Duodenal mucosa (tissue), 2 donors: ENCODE measurements at regions not wholly inside any gene's neighbourhood (a gene's known extent, or its start where the extent isn't known, plus 50 kb on each side); places are given as distances from the start of the nearest gene placed in this dataset.

ENCODE experiments used
- H3K27ac ChIP-seq: one replicate; pipeline ENCODE4 v1.7.0; 2013; ENCODE audit warnings: low read depth, low read length
- H3K27me3 ChIP-seq, 2 donors: one replicate each; pipeline ENCODE4 v1.7.0; 2013; ENCODE audit warnings: low read length in 2 of 2, control low read depth in 1 of 2; ENCODE audit not compliant: insufficient read depth in 2 of 2, control insufficient read depth in 1 of 2
- H3K36me3 ChIP-seq, 2 donors: one replicate each; pipeline ENCODE4 v1.7.0; 2013; ENCODE audit warnings: low read length in 2 of 2, control low read depth in 1 of 2; ENCODE audit not compliant: insufficient read depth in 2 of 2, control insufficient read depth in 1 of 2
- H3K4me1 ChIP-seq, 2 donors: one replicate each; pipeline ENCODE4 v1.7.0; 2013; ENCODE audit warnings: low read length in 2 of 2, control low read depth in 1 of 2; ENCODE audit not compliant: insufficient read depth in 2 of 2, control insufficient read depth in 1 of 2
- H3K4me3 ChIP-seq, 2 donors: one replicate each; pipeline ENCODE4 v1.7.0; 2013; ENCODE audit warnings: low read length in 2 of 2, low read depth in 1 of 2
- H3K9ac ChIP-seq, 2 donors: one replicate each; pipeline ENCODE4 v1.7.0; 2013; ENCODE audit warnings: low read length in 2 of 2, low read depth in 1 of 2
- H3K9me3 ChIP-seq, 2 donors: one replicate each; pipeline ENCODE4 v1.7.0; 2013; ENCODE audit warnings: low read length in 2 of 2, control low read depth in 1 of 2; ENCODE audit not compliant: control insufficient read depth in 1 of 2

- Histone ChIP-seq H3K4me1 (no peaks in the 10 kb centered on the region), H3K4me3 (no peak overlapping the region), H3K27me3 (no peaks in the 10 kb centered on the region), H3K9ac (no peak overlapping the region), H3K9me3 (no peaks in the 10 kb centered on the region), H3K27ac (no peak overlapping the region), H3K36me3 (no peaks in the 10 kb centered on the region)
These were observed 199.8 kb downstream of the SQOR start for GRCh38 chr15:45834622-45835021.

DNA sequence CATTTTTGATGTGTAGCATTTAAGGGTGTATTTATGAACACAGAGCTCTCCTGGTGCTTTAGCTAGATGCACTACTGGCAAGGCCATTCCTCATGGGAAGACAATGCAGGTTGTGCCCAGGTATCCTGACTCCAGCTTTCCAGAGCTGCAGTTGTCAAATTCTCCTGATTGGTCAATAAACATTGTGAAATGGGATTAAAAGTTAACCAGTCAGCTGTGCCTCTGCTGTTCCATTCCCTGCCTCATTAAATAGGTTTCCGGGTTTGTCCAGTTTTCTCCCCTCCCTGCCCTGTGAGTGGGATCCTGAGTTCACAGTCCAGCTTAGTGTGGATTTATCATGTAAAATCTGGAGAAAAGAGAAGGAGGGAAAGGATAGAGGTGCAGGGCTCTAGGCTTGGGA, 207.3 kb downstream of the SQOR start:
- Histone ChIP-seq H3K4me1 (no peaks in the 10 kb centered on the region), H3K27ac (no peak overlapping the region), H3K9me3 (no peaks in the 10 kb centered on the region), H3K36me3 (no peaks in the 10 kb centered on the region), H3K27me3 (no peaks in the 10 kb centered on the region), H3K9ac (no peak overlapping the region), H3K4me3 (no peak overlapping the region)

DNA sequence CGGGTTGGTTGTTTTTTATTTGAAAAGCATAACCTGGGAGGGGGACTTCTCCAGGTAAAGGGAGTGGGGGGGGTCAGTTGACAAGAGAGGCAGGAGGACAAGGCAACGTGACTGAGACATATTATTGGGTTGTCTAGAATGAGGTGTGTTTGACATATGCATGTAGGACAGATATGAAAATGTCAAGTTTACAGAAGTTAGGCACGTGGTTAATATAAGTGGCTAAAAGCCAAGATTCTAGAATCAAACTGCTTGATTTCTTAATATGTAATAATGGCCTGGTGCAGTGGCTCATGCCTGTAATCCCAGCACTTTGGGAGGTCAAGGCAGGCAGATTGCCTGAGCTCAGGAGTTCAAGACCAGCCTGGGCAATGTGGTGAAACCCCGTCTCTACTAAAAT, 212.8 kb downstream of the SQOR start:
- Histone ChIP-seq H3K27ac (no peak overlapping the region), H3K27me3 (no peaks in the 10 kb centered on the region), H3K9me3 (peaks cover 0 to 2% of the 10 kb centered on the region in 2 donors), H3K4me3 (no peak overlapping the region), H3K4me1 (no peaks in the 10 kb centered on the region), H3K9ac (no peak overlapping the region), H3K36me3 (no peaks in the 10 kb centered on the region)

DNA sequence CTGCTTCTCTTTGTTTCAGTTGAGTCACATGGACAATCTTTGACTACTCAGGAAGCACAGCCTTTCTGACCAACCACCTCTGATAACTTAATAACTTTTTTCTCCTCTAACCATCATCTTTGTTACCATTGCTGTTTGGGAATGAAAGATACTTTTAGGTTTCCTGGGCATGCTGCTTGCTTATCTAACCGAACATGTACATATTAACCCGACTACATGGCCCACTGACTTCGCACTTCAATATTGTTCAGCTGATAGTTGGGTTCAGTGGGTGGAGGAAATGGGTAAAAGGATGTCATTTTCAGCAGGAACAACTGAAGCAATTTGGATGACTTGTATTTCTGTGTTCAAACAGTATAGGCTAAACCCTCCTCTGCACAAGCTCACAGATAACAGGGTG, 214.3 kb downstream of the SQOR start:
- H3K27ac ChIP-seq = no peak overlapping the region
- no peaks in the 10 kb centered on the region for H3K36me3 ChIP-seq
- no peaks in the 10 kb centered on the region for H3K4me1 ChIP-seq
- H3K9me3 ChIP-seq = peaks cover 0 to 2% of the 10 kb centered on the region in 2 donors
- no peak overlapping the region for H3K4me3 ChIP-seq
- no peak overlapping the region for H3K9ac ChIP-seq
- H3K27me3 ChIP-seq = no peaks in the 10 kb centered on the region

GRCh38 chr15:45854455-45855202, 219.8 kb downstream of the SQOR start:
- no peaks in the 10 kb centered on the region for H3K27me3 ChIP-seq
- H3K27ac ChIP-seq = no peak overlapping the region
- peaks cover 0 to 2% of the 10 kb centered on the region in 2 donors for H3K9me3 ChIP-seq
- no peak overlapping the region for H3K9ac ChIP-seq
- no peak overlapping the region for H3K4me3 ChIP-seq
- H3K36me3 ChIP-seq = no peaks in the 10 kb centered on the region
- H3K4me1 ChIP-seq = no peaks in the 10 kb centered on the region

GRCh38 chr15:45855210-45855906, 220.5 kb downstream of the SQOR start:
- Histone ChIP-seq H3K27me3 (no peaks in the 10 kb centered on the region), H3K4me3 (no peak overlapping the region), H3K9ac (no peak overlapping the region), H3K4me1 (no peaks in the 10 kb centered on the region), H3K36me3 (no peaks in the 10 kb centered on the region), H3K9me3 (peaks cover 0 to 2% of the 10 kb centered on the region in 2 donors), H3K27ac (no peak overlapping the region)

- no peak overlapping the region for H3K27ac ChIP-seq
- no peaks in the 10 kb centered on the region for H3K4me1 ChIP-seq
- no peak overlapping the region for H3K4me3 ChIP-seq
- no peak overlapping the region for H3K9ac ChIP-seq
- no peaks in the 10 kb centered on the region for H3K36me3 ChIP-seq
- no peaks in the 10 kb centered on the region for H3K9me3 ChIP-seq
- H3K27me3 ChIP-seq = no peaks in the 10 kb centered on the region
These were observed 221.2 kb downstream of the SQOR start for GRCh38 chr15:45855907-45856579.

DNA sequence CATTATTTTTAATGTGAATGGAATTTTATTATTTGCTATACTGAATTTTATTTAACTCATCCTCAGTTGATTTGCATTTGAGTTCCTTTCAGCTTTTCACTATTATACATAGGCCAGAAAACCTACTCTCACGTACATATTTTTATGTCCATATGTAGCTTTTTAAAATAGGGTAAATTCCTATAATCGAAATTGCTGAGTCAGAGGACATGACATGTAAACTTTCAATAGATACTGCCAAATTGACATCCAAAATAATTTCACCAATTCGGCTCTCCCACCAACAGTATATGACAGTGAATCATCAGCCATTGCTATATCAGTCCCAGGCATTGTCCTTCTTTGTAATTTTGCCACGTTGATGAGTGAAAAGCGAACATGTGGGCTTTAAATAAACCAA, 222.5 kb downstream of the SQOR start:
- Histone ChIP-seq H3K27ac (no peak overlapping the region), H3K4me1 (no peaks in the 10 kb centered on the region), H3K36me3 (no peaks in the 10 kb centered on the region), H3K9me3 (no peaks in the 10 kb centered on the region), H3K4me3 (no peak overlapping the region), H3K9ac (no peak overlapping the region), H3K27me3 (no peaks in the 10 kb centered on the region)

DNA sequence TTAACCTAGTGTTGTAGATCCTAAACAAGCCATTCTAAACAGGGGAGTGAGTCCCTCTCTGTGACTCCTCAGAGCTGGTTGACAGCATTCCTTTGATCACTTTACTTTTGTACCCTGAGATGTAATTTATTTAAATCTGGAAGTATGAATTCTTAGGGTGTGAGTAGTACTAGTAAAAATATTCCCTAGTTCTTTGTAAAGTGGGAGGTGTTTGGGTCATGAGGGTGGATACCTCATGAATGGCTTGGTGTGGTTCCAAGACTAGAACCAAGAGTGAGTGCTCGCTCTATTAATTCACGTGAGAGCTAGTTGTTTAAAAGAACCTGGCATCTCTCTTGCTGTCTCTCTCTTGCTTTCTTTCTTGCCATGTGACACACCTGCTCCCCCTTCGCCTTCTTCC, 223.7 kb downstream of the SQOR start:
- no peaks in the 10 kb centered on the region for H3K27me3 ChIP-seq
- H3K4me3 ChIP-seq = no peak overlapping the region
- H3K9ac ChIP-seq = no peak overlapping the region
- H3K36me3 ChIP-seq = no peaks in the 10 kb centered on the region
- H3K9me3 ChIP-seq = no peaks in the 10 kb centered on the region
- H3K27ac ChIP-seq = no peak overlapping the region
- no peaks in the 10 kb centered on the region for H3K4me1 ChIP-seq

GRCh38 chr15:45862034-45862433, 227.2 kb downstream of the SQOR start:
- H3K9ac ChIP-seq = no peak overlapping the region
- no peaks in the 10 kb centered on the region for H3K9me3 ChIP-seq
- H3K36me3 ChIP-seq = no peaks in the 10 kb centered on the region
- H3K27ac ChIP-seq = no peak overlapping the region
- H3K27me3 ChIP-seq = no peaks in the 10 kb centered on the region
- no peaks in the 10 kb centered on the region for H3K4me1 ChIP-seq
- no peak overlapping the region for H3K4me3 ChIP-seq
